ENCODE measurements at regions not wholly inside any gene's neighbourhood (a gene's known extent, or its start where the extent isn't known, plus 50 kb on each side); places are given as distances from the start of the nearest gene placed in this dataset.

GRCh38 chr7:1324028-1324900, 91.6 kb downstream of the UNCX start:
- Histone ChIP-seq H3K4me1 (ENCODE audit: low read length) (no peaks in the 10 kb centered on the region), H3K4me3 (ENCODE audit: low read length) (no peak overlapping the region), H3K27me3 (replicated peaks; ENCODE audit: insufficient read depth, low read length) (peaks cover 70% of the 10 kb centered on the region), H4K20me1 (ENCODE audit: insufficient read depth, low read length) (no peaks in the 10 kb centered on the region), H3K79me2 (ENCODE audit: low read length) (no peaks in the 10 kb centered on the region), H3K27ac (ENCODE audit: low read length) (no peak overlapping the region), H3F3A (ENCODE audit: insufficient read depth, low read length) (no peaks in the 10 kb centered on the region), H3K4me2 (ENCODE audit: low read depth, low read length) (no peak overlapping the region), H2AFZ (ENCODE audit: low read length) (no peak overlapping the region), H3K9me2 (replicated peaks; ENCODE audit: insufficient read depth, low read length) (no peaks in the 10 kb centered on the region), H3K9me3 (replicated peaks; ENCODE audit: insufficient read depth, low read length) (no peaks in the 10 kb centered on the region), H3K36me3 (replicated peaks; ENCODE audit: insufficient read depth, low read length) (no peaks in the 10 kb centered on the region), H3K9ac (ENCODE audit: low read length) (no peak overlapping the region)
- DNase-seq: no peak
- TF ChIP-seq CTCF (IDR thresholded peaks at IDR 0.05; ENCODE audit: low read length) (no peak), EZH2 (optimal IDR thresholded peaks at IDR 0.05; ENCODE audit: low read depth, low read length) (no peak), EZH2phosphoT487 (IDR thresholded peaks at IDR 0.05; ENCODE audit: low read length) (no peak)

GRCh38 chr7:1325246-1325645, 92.6 kb downstream of the UNCX start:
- TF ChIP-seq CTCF (IDR thresholded peaks at IDR 0.05; ENCODE audit: low read length) (no peak), EZH2phosphoT487 (IDR thresholded peaks at IDR 0.05; ENCODE audit: low read length) (no peak), EZH2 (optimal IDR thresholded peaks at IDR 0.05; ENCODE audit: low read depth, low read length) (no peak)
- Histone ChIP-seq H3K79me2 (ENCODE audit: low read length) (no peaks in the 10 kb centered on the region), H3K4me2 (ENCODE audit: low read depth, low read length) (no peak overlapping the region), H3K4me3 (ENCODE audit: low read length) (no peak overlapping the region), H2AFZ (ENCODE audit: low read length) (no peak overlapping the region), H3K27me3 (replicated peaks; ENCODE audit: insufficient read depth, low read length) (peaks cover 80% of the 10 kb centered on the region), H3K27ac (ENCODE audit: low read length) (no peak overlapping the region), H3K9me2 (replicated peaks; ENCODE audit: insufficient read depth, low read length) (no peaks in the 10 kb centered on the region), H3K4me1 (ENCODE audit: low read length) (no peaks in the 10 kb centered on the region), H3K36me3 (replicated peaks; ENCODE audit: insufficient read depth, low read length) (no peaks in the 10 kb centered on the region), H3F3A (ENCODE audit: insufficient read depth, low read length) (no peaks in the 10 kb centered on the region), H3K9me3 (replicated peaks; ENCODE audit: insufficient read depth, low read length) (no peaks in the 10 kb centered on the region), H3K9ac (ENCODE audit: low read length) (no peak overlapping the region), H4K20me1 (ENCODE audit: insufficient read depth, low read length) (no peaks in the 10 kb centered on the region)
- DNase-seq: no peak

- Histone ChIP-seq H3K4me2 (ENCODE audit: low read depth, low read length) (no peak overlapping the region), H3K9me3 (replicated peaks; ENCODE audit: insufficient read depth, low read length) (no peaks in the 10 kb centered on the region), H3K4me3 (ENCODE audit: low read length) (no peak overlapping the region), H3K79me2 (ENCODE audit: low read length) (no peaks in the 10 kb centered on the region), H3K27ac (ENCODE audit: low read length) (no peak overlapping the region), H4K20me1 (ENCODE audit: insufficient read depth, low read length) (no peaks in the 10 kb centered on the region), H3K9me2 (replicated peaks; ENCODE audit: insufficient read depth, low read length) (no peaks in the 10 kb centered on the region), H3K9ac (ENCODE audit: low read length) (no peak overlapping the region), H2AFZ (ENCODE audit: low read length) (no peak overlapping the region), H3K4me1 (ENCODE audit: low read length) (no peaks in the 10 kb centered on the region), H3F3A (ENCODE audit: insufficient read depth, low read length) (no peaks in the 10 kb centered on the region), H3K27me3 (replicated peaks; ENCODE audit: insufficient read depth, low read length) (peaks cover 86% of the 10 kb centered on the region), H3K36me3 (replicated peaks; ENCODE audit: insufficient read depth, low read length) (no peaks in the 10 kb centered on the region)
- TF ChIP-seq EZH2 (optimal IDR thresholded peaks at IDR 0.05; ENCODE audit: low read depth, low read length): no peak
- TF ChIP-seq CTCF (IDR thresholded peaks at IDR 0.05; ENCODE audit: low read length): no peak
- no peak for TF ChIP-seq EZH2phosphoT487 (IDR thresholded peaks at IDR 0.05; ENCODE audit: low read length)
- DNase-seq: no peak
Measured at GRCh38 chr7:1325646-1326510, 93.2 kb downstream of the UNCX start.
